ENCODE measurements at regions not wholly inside any gene's neighbourhood (a gene's known extent, or its start where the extent isn't known, plus 50 kb on each side); places are given as distances from the start of the nearest gene placed in this dataset.

GRCh38 chr2:196481324-196481697, 158.2 kb upstream of the CCDC150 start:
- no peak for TF ChIP-seq POLR2A (IDR thresholded peaks at IDR 0.05)
- no peak for TF ChIP-seq CTCF (IDR thresholded peaks at IDR 0.05 in 4 of 5, conservative IDR thresholded peaks at IDR 0.05 in 1 of 5)

Data from gastrocnemius medialis (tissue), 4 donors.